ENCODE measurements at regions not wholly inside any gene's neighbourhood (a gene's known extent, or its start where the extent isn't known, plus 50 kb on each side); places are given as distances from the start of the nearest gene placed in this dataset.

- no CpG with 5 or more reads among the region's 6 CpGs for WGBS, 2 donors (ENCODE audit: extremely low coverage in 2 of 2, insufficient read length in 2 of 2, insufficient replicate concordance in 1 of 2)
- H3K79me1 ChIP-seq (ENCODE audit: low read depth, low read length), result no peaks in the 10 kb centered on the region
- DNase-seq (ENCODE audit: low spot score), result no peak
- no peak overlapping the region for H3K14ac ChIP-seq (ENCODE audit: low read length)
- no peak overlapping the region for H2BK15ac ChIP-seq (ENCODE audit: low read length)
- no peak overlapping the region for H3K9ac ChIP-seq (ENCODE audit: low read depth, low read length, poor library complexity)
- no peak overlapping the region for H3K4me2 ChIP-seq (ENCODE audit: insufficient read depth, low read length, poor library complexity, severe bottlenecking)
- no peaks in the 10 kb centered on the region for H3K27me3 ChIP-seq (ENCODE audit: control insufficient read depth in 3 of 3, insufficient read depth in 3 of 3, low read depth in 1 of 3, low read length in 3 of 3)
- no peak overlapping the region for H2AK5ac ChIP-seq (ENCODE audit: low read depth, low read length)
- no peak overlapping the region for H3K4me3 ChIP-seq (ENCODE audit: low read length in 2 of 2)
- no peaks in the 10 kb centered on the region for H3K9me3 ChIP-seq (replicated peaks in 1 of 2; ENCODE audit: control insufficient read depth in 2 of 2, insufficient read depth in 1 of 2, low read depth in 1 of 2, low read length in 2 of 2)
- H3K4me1 ChIP-seq (ENCODE audit: control insufficient read depth in 2 of 2, insufficient read depth in 1 of 2, low read depth in 1 of 2, low read length in 2 of 2), result no peaks in the 10 kb centered on the region
- no peak overlapping the region for H3K23ac ChIP-seq (ENCODE audit: low read depth, low read length, poor library complexity)
- H3K4ac ChIP-seq (ENCODE audit: low read length), result no peak overlapping the region
- no peak overlapping the region for H2BK5ac ChIP-seq (ENCODE audit: low read length)
- H3K27ac ChIP-seq (replicated peaks; ENCODE audit: low read length), result no peak overlapping the region
- no peak overlapping the region for H4K91ac ChIP-seq (ENCODE audit: low read depth, low read length, poor library complexity)
- no peak overlapping the region for H3K18ac ChIP-seq (ENCODE audit: low read length)
- H4K8ac ChIP-seq (ENCODE audit: low read depth, low read length), result no peak overlapping the region
- H2BK120ac ChIP-seq (ENCODE audit: low read depth, low read length), result no peak overlapping the region
- no peak overlapping the region for H2BK12ac ChIP-seq (ENCODE audit: low read length)
- no peaks in the 10 kb centered on the region for H3K36me3 ChIP-seq (replicated peaks in 1 of 2; ENCODE audit: control insufficient read depth in 2 of 2, insufficient read depth in 2 of 2, low read length in 2 of 2)
- H2AFZ ChIP-seq (ENCODE audit: low read length), result peak overlapping the region; percentile 15
Measured at GRCh38 chr3:95418251-95418650, 1355.4 kb downstream of the NSUN3 start.

- Histone ChIP-seq H2BK15ac (ENCODE audit: low read length) (no peak overlapping the region), H3K14ac (ENCODE audit: low read length) (no peak overlapping the region), H2BK5ac (ENCODE audit: low read length) (no peak overlapping the region), H3K9me3 (replicated peaks in 1 of 2; ENCODE audit: control insufficient read depth in 2 of 2, insufficient read depth in 1 of 2, low read depth in 1 of 2, low read length in 2 of 2) (no peaks in the 10 kb centered on the region), H3K27me3 (ENCODE audit: control insufficient read depth in 3 of 3, insufficient read depth in 3 of 3, low read depth in 1 of 3, low read length in 3 of 3) (no peaks in the 10 kb centered on the region), H4K91ac (ENCODE audit: low read depth, low read length, poor library complexity) (no peak overlapping the region), H3K4ac (ENCODE audit: low read length) (no peak overlapping the region), H3K4me3 (ENCODE audit: low read length in 2 of 2) (no peak overlapping the region), H3K27ac (replicated peaks; ENCODE audit: low read length) (no peak overlapping the region), H4K8ac (ENCODE audit: low read depth, low read length) (no peak overlapping the region), H3K4me2 (ENCODE audit: insufficient read depth, low read length, poor library complexity, severe bottlenecking) (no peak overlapping the region), H2BK12ac (ENCODE audit: low read length) (no peak overlapping the region), H3K79me1 (ENCODE audit: low read depth, low read length) (no peaks in the 10 kb centered on the region), H3K9ac (ENCODE audit: low read depth, low read length, poor library complexity) (no peak overlapping the region), H2AFZ (ENCODE audit: low read length) (no peak overlapping the region), H3K36me3 (replicated peaks in 1 of 2; ENCODE audit: control insufficient read depth in 2 of 2, insufficient read depth in 2 of 2, low read length in 2 of 2) (no peaks in the 10 kb centered on the region), H3K4me1 (ENCODE audit: control insufficient read depth in 2 of 2, insufficient read depth in 1 of 2, low read depth in 1 of 2, low read length in 2 of 2) (no peaks in the 10 kb centered on the region), H2BK120ac (ENCODE audit: low read depth, low read length) (no peak overlapping the region), H2AK5ac (ENCODE audit: low read depth, low read length) (no peak overlapping the region), H3K23ac (ENCODE audit: low read depth, low read length, poor library complexity) (no peak overlapping the region), H3K18ac (ENCODE audit: low read length) (no peak overlapping the region)
- no peak for DNase-seq (ENCODE audit: low spot score)
- no CpG with 5 or more reads among the region's 5 CpGs for WGBS, 2 donors (ENCODE audit: extremely low coverage in 2 of 2, insufficient read length in 2 of 2, insufficient replicate concordance in 1 of 2)
Measured at GRCh38 chr3:95424279-95424678, 1361.4 kb downstream of the NSUN3 start.

- H3K4ac ChIP-seq (ENCODE audit: low read length), result no peak overlapping the region
- no peak overlapping the region for H2AK5ac ChIP-seq (ENCODE audit: low read depth, low read length)
- H3K4me2 ChIP-seq (ENCODE audit: insufficient read depth, low read length, poor library complexity, severe bottlenecking), result no peak overlapping the region
- no peak overlapping the region for H3K18ac ChIP-seq (ENCODE audit: low read length)
- H3K14ac ChIP-seq (ENCODE audit: low read length), result no peak overlapping the region
- no CpG with 5 or more reads among the region's 1 CpG for WGBS, 2 donors (ENCODE audit: extremely low coverage in 2 of 2, insufficient read length in 2 of 2, insufficient replicate concordance in 1 of 2)
- H3K9me3 ChIP-seq (replicated peaks in 1 of 2; ENCODE audit: control insufficient read depth in 2 of 2, insufficient read depth in 1 of 2, low read depth in 1 of 2, low read length in 2 of 2), result no peaks in the 10 kb centered on the region
- H4K8ac ChIP-seq (ENCODE audit: low read depth, low read length), result no peak overlapping the region
- no peak overlapping the region for H2BK12ac ChIP-seq (ENCODE audit: low read length)
- H3K4me1 ChIP-seq (ENCODE audit: control insufficient read depth in 2 of 2, insufficient read depth in 1 of 2, low read depth in 1 of 2, low read length in 2 of 2), result peaks cover 0 to 1% of the 10 kb centered on the region in 2 donors
- no peaks in the 10 kb centered on the region for H3K79me1 ChIP-seq (ENCODE audit: low read depth, low read length)
- H3K36me3 ChIP-seq (replicated peaks in 1 of 2; ENCODE audit: control insufficient read depth in 2 of 2, insufficient read depth in 2 of 2, low read length in 2 of 2), result no peaks in the 10 kb centered on the region
- no peak overlapping the region for H3K4me3 ChIP-seq (ENCODE audit: low read length in 2 of 2)
- H2BK15ac ChIP-seq (ENCODE audit: low read length), result no peak overlapping the region
- H4K91ac ChIP-seq (ENCODE audit: low read depth, low read length, poor library complexity), result no peak overlapping the region
- DNase-seq (ENCODE audit: low spot score), result no peak
- H3K27ac ChIP-seq (replicated peaks; ENCODE audit: low read length), result no peak overlapping the region
- no peak overlapping the region for H3K9ac ChIP-seq (ENCODE audit: low read depth, low read length, poor library complexity)
- no peaks in the 10 kb centered on the region for H3K27me3 ChIP-seq (ENCODE audit: control insufficient read depth in 3 of 3, insufficient read depth in 3 of 3, low read depth in 1 of 3, low read length in 3 of 3)
- H2BK5ac ChIP-seq (ENCODE audit: low read length), result no peak overlapping the region
- no peak overlapping the region for H2BK120ac ChIP-seq (ENCODE audit: low read depth, low read length)
- H2AFZ ChIP-seq (ENCODE audit: low read length), result no peak overlapping the region
- H3K23ac ChIP-seq (ENCODE audit: low read depth, low read length, poor library complexity), result no peak overlapping the region
Measured at GRCh38 chr3:95434491-95434890, 1371.6 kb downstream of the NSUN3 start.

- Histone ChIP-seq H2BK120ac (ENCODE audit: low read depth, low read length) (no peak overlapping the region), H4K91ac (ENCODE audit: low read depth, low read length, poor library complexity) (no peak overlapping the region), H2BK12ac (ENCODE audit: low read length) (no peak overlapping the region), H3K27ac (replicated peaks; ENCODE audit: low read length) (no peak overlapping the region), H3K23ac (ENCODE audit: low read depth, low read length, poor library complexity) (no peak overlapping the region), H2BK5ac (ENCODE audit: low read length) (no peak overlapping the region), H2AK5ac (ENCODE audit: low read depth, low read length) (no peak overlapping the region), H3K9me3 (replicated peaks in 1 of 2; ENCODE audit: control insufficient read depth in 2 of 2, insufficient read depth in 1 of 2, low read depth in 1 of 2, low read length in 2 of 2) (no peaks in the 10 kb centered on the region), H3K4me2 (ENCODE audit: insufficient read depth, low read length, poor library complexity, severe bottlenecking) (no peak overlapping the region), H3K9ac (ENCODE audit: low read depth, low read length, poor library complexity) (no peak overlapping the region), H2AFZ (ENCODE audit: low read length) (no peak overlapping the region), H2BK15ac (ENCODE audit: low read length) (no peak overlapping the region), H3K4ac (ENCODE audit: low read length) (no peak overlapping the region), H3K79me1 (ENCODE audit: low read depth, low read length) (no peaks in the 10 kb centered on the region), H3K36me3 (replicated peaks in 1 of 2; ENCODE audit: control insufficient read depth in 2 of 2, insufficient read depth in 2 of 2, low read length in 2 of 2) (no peaks in the 10 kb centered on the region), H3K18ac (ENCODE audit: low read length) (no peak overlapping the region), H4K8ac (ENCODE audit: low read depth, low read length) (no peak overlapping the region), H3K4me3 (ENCODE audit: low read length in 2 of 2) (no peak overlapping the region), H3K4me1 (ENCODE audit: control insufficient read depth in 2 of 2, insufficient read depth in 1 of 2, low read depth in 1 of 2, low read length in 2 of 2) (peaks cover 0 to 1% of the 10 kb centered on the region in 2 donors), H3K27me3 (ENCODE audit: control insufficient read depth in 3 of 3, insufficient read depth in 3 of 3, low read depth in 1 of 3, low read length in 3 of 3) (no peaks in the 10 kb centered on the region), H3K14ac (ENCODE audit: low read length) (no peak overlapping the region)
- no peak for DNase-seq (ENCODE audit: low spot score)
Measured at GRCh38 chr3:95437409-95437808, 1374.5 kb downstream of the NSUN3 start.

Data from neuronal stem cell (in vitro differentiated cells).